ENCODE measurements at regions not wholly inside any gene's neighbourhood (a gene's known extent, or its start where the extent isn't known, plus 50 kb on each side); places are given as distances from the start of the nearest gene placed in this dataset.

DNA sequence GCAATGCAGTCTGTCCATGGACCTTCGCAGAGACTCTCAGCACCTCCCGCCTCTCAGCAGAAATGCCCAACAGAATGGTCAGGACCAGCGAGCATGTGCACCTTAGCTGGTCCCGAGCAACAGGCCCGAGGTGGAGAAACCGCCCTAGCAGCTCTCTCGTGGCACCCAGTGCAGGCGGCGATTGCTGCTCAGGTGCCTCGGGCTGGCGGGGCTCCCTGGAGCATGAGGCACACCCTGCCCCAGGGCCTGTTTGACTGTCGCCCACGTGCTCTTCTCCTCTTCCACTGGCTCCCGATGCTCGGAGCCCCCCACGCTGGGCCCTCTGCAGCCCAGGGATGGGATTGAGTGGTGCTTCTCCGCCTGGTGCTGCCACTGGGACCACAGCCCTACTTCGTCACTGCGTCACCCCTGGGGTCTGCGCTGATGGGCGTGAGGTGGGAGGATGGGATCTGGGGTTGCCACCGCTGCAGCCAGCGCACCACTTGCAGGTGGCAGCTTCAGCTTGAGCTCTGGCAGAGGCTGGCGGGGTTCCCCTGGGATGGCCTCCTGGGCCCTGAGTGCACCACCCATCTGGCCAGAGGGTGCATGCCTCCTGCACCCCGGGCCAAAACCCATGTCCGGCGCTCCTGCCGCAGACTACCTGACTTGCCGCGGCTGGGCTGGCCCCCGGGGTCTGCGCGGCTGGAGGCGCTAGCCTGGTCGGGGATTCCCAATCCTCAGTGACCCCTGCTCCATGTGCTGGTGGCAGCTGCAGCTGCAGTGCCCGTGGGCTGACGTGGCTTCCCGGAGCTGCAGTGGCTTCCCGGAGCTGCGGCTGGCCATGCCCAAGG is 244.2 kb downstream of the FOXD4L6 start:
- TF ChIP-seq, protein P1, sequence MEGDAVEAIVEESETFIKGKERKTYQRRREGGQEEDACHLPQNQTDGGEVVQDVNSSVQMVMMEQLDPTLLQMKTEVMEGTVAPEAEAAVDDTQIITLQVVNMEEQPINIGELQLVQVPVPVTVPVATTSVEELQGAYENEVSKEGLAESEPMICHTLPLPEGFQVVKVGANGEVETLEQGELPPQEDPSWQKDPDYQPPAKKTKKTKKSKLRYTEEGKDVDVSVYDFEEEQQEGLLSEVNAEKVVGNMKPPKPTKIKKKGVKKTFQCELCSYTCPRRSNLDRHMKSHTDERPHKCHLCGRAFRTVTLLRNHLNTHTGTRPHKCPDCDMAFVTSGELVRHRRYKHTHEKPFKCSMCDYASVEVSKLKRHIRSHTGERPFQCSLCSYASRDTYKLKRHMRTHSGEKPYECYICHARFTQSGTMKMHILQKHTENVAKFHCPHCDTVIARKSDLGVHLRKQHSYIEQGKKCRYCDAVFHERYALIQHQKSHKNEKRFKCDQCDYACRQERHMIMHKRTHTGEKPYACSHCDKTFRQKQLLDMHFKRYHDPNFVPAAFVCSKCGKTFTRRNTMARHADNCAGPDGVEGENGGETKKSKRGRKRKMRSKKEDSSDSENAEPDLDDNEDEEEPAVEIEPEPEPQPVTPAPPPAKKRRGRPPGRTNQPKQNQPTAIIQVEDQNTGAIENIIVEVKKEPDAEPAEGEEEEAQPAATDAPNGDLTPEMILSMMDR (IDR thresholded peaks at IDR 0.05; ENCODE audit: insufficient read depth, low read length, poor library complexity, severe bottlenecking): no peak
- no peak for TF ChIP-seq EZH2phosphoT487 (conservative IDR thresholded peaks at IDR 0.05; ENCODE audit: low read length)

Measured in SU-DHL-6 (cell line).